ENCODE measurements at regions not wholly inside any gene's neighbourhood (a gene's known extent, or its start where the extent isn't known, plus 50 kb on each side); places are given as distances from the start of the nearest gene placed in this dataset.
"Not testable (repeated sequence)": the region's sequence is repeated elsewhere in the genome, so short reads cannot be mapped to it uniquely, and the experiment has no call there.

- H3K9me3 ChIP-seq (ENCODE audit: control insufficient read depth, insufficient read depth, low read length); H3K4me1 ChIP-seq (ENCODE audit: control insufficient read depth, insufficient read depth, low read length); H3K4me3 ChIP-seq (ENCODE audit: low read depth, low read length); H3K27ac ChIP-seq (ENCODE audit: low read depth, low read length); H3K27me3 ChIP-seq (ENCODE audit: control insufficient read depth, insufficient read depth, low read length); H3K9ac ChIP-seq (ENCODE audit: low read depth, low read length); H3K36me3 ChIP-seq (ENCODE audit: control insufficient read depth, insufficient read depth, low read length): not testable (repeated sequence)
Measured at GRCh38 chrX:40788698-40789097, 53.4 kb upstream of the MED14 start.

GRCh38 chrX:40792433-40792832 lies 57.1 kb upstream of the MED14 start:
- H3K27ac ChIP-seq (ENCODE audit: low read depth, low read length), result no peak overlapping the region
- H3K36me3 ChIP-seq (ENCODE audit: control insufficient read depth, insufficient read depth, low read length), result no peaks in the 10 kb centered on the region
- H3K27me3 ChIP-seq (ENCODE audit: control insufficient read depth, insufficient read depth, low read length), result no peaks in the 10 kb centered on the region
- peaks cover 8% of the 10 kb centered on the region; the same call in 1 of the 2 replicates for H3K9me3 ChIP-seq (ENCODE audit: control insufficient read depth, insufficient read depth, low read length)
- no peak overlapping the region for H3K4me3 ChIP-seq (ENCODE audit: low read depth, low read length)
- H3K4me1 ChIP-seq (ENCODE audit: control insufficient read depth, insufficient read depth, low read length), result peaks cover 4% of the 10 kb centered on the region; the same call in 1 of the 2 replicates
- H3K9ac ChIP-seq (ENCODE audit: low read depth, low read length), result no peak overlapping the region

- not testable (repeated sequence) for H3K36me3 ChIP-seq (ENCODE audit: control insufficient read depth, insufficient read depth, low read length)
- peak overlapping the region; percentile 73 for H3K27ac ChIP-seq (ENCODE audit: low read depth, low read length)
Measured at GRCh38 chrX:40794829-40795130, 59.4 kb upstream of the MED14 start.

GRCh38 chrX:40799745-40800144 lies 64.4 kb upstream of the MED14 start:
- not testable (repeated sequence) for H3K9ac ChIP-seq (ENCODE audit: low read depth, low read length); H3K9me3 ChIP-seq (ENCODE audit: control insufficient read depth, insufficient read depth, low read length); H3K27me3 ChIP-seq (ENCODE audit: control insufficient read depth, insufficient read depth, low read length); H3K4me3 ChIP-seq (ENCODE audit: low read depth, low read length); H3K27ac ChIP-seq (ENCODE audit: low read depth, low read length); H3K4me1 ChIP-seq (ENCODE audit: control insufficient read depth, insufficient read depth, low read length); H3K36me3 ChIP-seq (ENCODE audit: control insufficient read depth, insufficient read depth, low read length)

More at GRCh38 chrX:40794829-40795130, 59.4 kb upstream of the MED14 start:
- H3K4me3 ChIP-seq (ENCODE audit: low read depth, low read length); H3K4me1 ChIP-seq (ENCODE audit: control insufficient read depth, insufficient read depth, low read length); H3K27me3 ChIP-seq (ENCODE audit: control insufficient read depth, insufficient read depth, low read length); H3K9ac ChIP-seq (ENCODE audit: low read depth, low read length): not testable (repeated sequence)
- peaks cover 11% of the 10 kb centered on the region; the same call in 1 of the 2 replicates for H3K9me3 ChIP-seq (ENCODE audit: control insufficient read depth, insufficient read depth, low read length)

GRCh38 chrX:40805404-40805803 lies 70.1 kb upstream of the MED14 start:
- H3K27me3 ChIP-seq (ENCODE audit: control insufficient read depth, insufficient read depth, low read length), result no peaks in the 10 kb centered on the region
- peaks cover 11% of the 10 kb centered on the region for H3K9me3 ChIP-seq (ENCODE audit: control insufficient read depth, insufficient read depth, low read length)
- H3K27ac ChIP-seq (ENCODE audit: low read depth, low read length), result no peak overlapping the region
- H3K36me3 ChIP-seq (ENCODE audit: control insufficient read depth, insufficient read depth, low read length), result no peaks in the 10 kb centered on the region
- no peaks in the 10 kb centered on the region for H3K4me1 ChIP-seq (ENCODE audit: control insufficient read depth, insufficient read depth, low read length)
- H3K9ac ChIP-seq (ENCODE audit: low read depth, low read length), result no peak overlapping the region
- H3K4me3 ChIP-seq (ENCODE audit: low read depth, low read length), result no peak overlapping the region

- Histone ChIP-seq H3K9ac (ENCODE audit: low read depth, low read length) (no peak overlapping the region), H3K4me1 (ENCODE audit: control insufficient read depth, insufficient read depth, low read length) (no peaks in the 10 kb centered on the region), H3K36me3 (ENCODE audit: control insufficient read depth, insufficient read depth, low read length) (no peaks in the 10 kb centered on the region), H3K4me3 (ENCODE audit: low read depth, low read length) (no peak overlapping the region), H3K9me3 (ENCODE audit: control insufficient read depth, insufficient read depth, low read length) (peaks cover 11% of the 10 kb centered on the region), H3K27me3 (ENCODE audit: control insufficient read depth, insufficient read depth, low read length) (no peaks in the 10 kb centered on the region), H3K27ac (ENCODE audit: low read depth, low read length) (no peak overlapping the region)
Measured at GRCh38 chrX:40806513-40807220, 71.3 kb upstream of the MED14 start.

GRCh38 chrX:40807384-40807783 lies 72.0 kb upstream of the MED14 start:
- Histone ChIP-seq H3K4me1 (ENCODE audit: control insufficient read depth, insufficient read depth, low read length) (no peaks in the 10 kb centered on the region), H3K4me3 (ENCODE audit: low read depth, low read length) (no peak overlapping the region), H3K9me3 (ENCODE audit: control insufficient read depth, insufficient read depth, low read length) (peaks cover 11% of the 10 kb centered on the region), H3K27me3 (ENCODE audit: control insufficient read depth, insufficient read depth, low read length) (no peaks in the 10 kb centered on the region), H3K36me3 (ENCODE audit: control insufficient read depth, insufficient read depth, low read length) (no peaks in the 10 kb centered on the region), H3K27ac (ENCODE audit: low read depth, low read length) (no peak overlapping the region), H3K9ac (ENCODE audit: low read depth, low read length) (no peak overlapping the region)

GRCh38 chrX:40808203-40808602 lies 72.9 kb upstream of the MED14 start:
- H3K9me3 ChIP-seq (ENCODE audit: control insufficient read depth, insufficient read depth, low read length), result peaks cover 11% of the 10 kb centered on the region
- no peaks in the 10 kb centered on the region for H3K4me1 ChIP-seq (ENCODE audit: control insufficient read depth, insufficient read depth, low read length)

GRCh38 chrX:40809210-40809609 lies 73.9 kb upstream of the MED14 start:
- H3K9me3 ChIP-seq (ENCODE audit: control insufficient read depth, insufficient read depth, low read length), result peaks cover 18% of the 10 kb centered on the region

More at GRCh38 chrX:40808203-40808602, 72.9 kb upstream of the MED14 start:
- Histone ChIP-seq H3K9ac (ENCODE audit: low read depth, low read length) (no peak overlapping the region), H3K36me3 (ENCODE audit: control insufficient read depth, insufficient read depth, low read length) (no peaks in the 10 kb centered on the region), H3K4me3 (ENCODE audit: low read depth, low read length) (no peak overlapping the region), H3K27me3 (ENCODE audit: control insufficient read depth, insufficient read depth, low read length) (no peaks in the 10 kb centered on the region), H3K27ac (ENCODE audit: low read depth, low read length) (no peak overlapping the region)

GRCh38 chrX:40815045-40815444 lies 79.7 kb upstream of the MED14 start:
- not testable (repeated sequence) for H3K27me3 ChIP-seq (ENCODE audit: control insufficient read depth, insufficient read depth, low read length); H3K36me3 ChIP-seq (ENCODE audit: control insufficient read depth, insufficient read depth, low read length); H3K4me3 ChIP-seq (ENCODE audit: low read depth, low read length); H3K9ac ChIP-seq (ENCODE audit: low read depth, low read length); H3K4me1 ChIP-seq (ENCODE audit: control insufficient read depth, insufficient read depth, low read length); H3K27ac ChIP-seq (ENCODE audit: low read depth, low read length)
- H3K9me3 ChIP-seq (ENCODE audit: control insufficient read depth, insufficient read depth, low read length), result peaks cover 38% of the 10 kb centered on the region; the same call in 1 of the 2 replicates

More at GRCh38 chrX:40809210-40809609, 73.9 kb upstream of the MED14 start:
- no peaks in the 10 kb centered on the region for H3K36me3 ChIP-seq (ENCODE audit: control insufficient read depth, insufficient read depth, low read length)
- no peak overlapping the region for H3K9ac ChIP-seq (ENCODE audit: low read depth, low read length)
- H3K4me3 ChIP-seq (ENCODE audit: low read depth, low read length), result no peak overlapping the region
- no peaks in the 10 kb centered on the region for H3K4me1 ChIP-seq (ENCODE audit: control insufficient read depth, insufficient read depth, low read length)
- H3K27me3 ChIP-seq (ENCODE audit: control insufficient read depth, insufficient read depth, low read length), result no peaks in the 10 kb centered on the region
- no peak overlapping the region for H3K27ac ChIP-seq (ENCODE audit: low read depth, low read length)

GRCh38 chrX:40816906-40817305 lies 81.6 kb upstream of the MED14 start:
- Histone ChIP-seq H3K4me3 (ENCODE audit: low read depth, low read length) (no peak overlapping the region), H3K27me3 (ENCODE audit: control insufficient read depth, insufficient read depth, low read length) (no peaks in the 10 kb centered on the region), H3K9me3 (ENCODE audit: control insufficient read depth, insufficient read depth, low read length) (peaks cover 35% of the 10 kb centered on the region; the same call in 1 of the 2 replicates), H3K9ac (ENCODE audit: low read depth, low read length) (no peak overlapping the region), H3K4me1 (ENCODE audit: control insufficient read depth, insufficient read depth, low read length) (peaks cover 4% of the 10 kb centered on the region; the same call in 1 of the 2 replicates), H3K27ac (ENCODE audit: low read depth, low read length) (peak overlapping the region; percentile 61), H3K36me3 (ENCODE audit: control insufficient read depth, insufficient read depth, low read length) (no peaks in the 10 kb centered on the region)

Measured in HUES48 (cell line).